HCT116 (cell line): ENCODE measurements at regions not wholly inside any gene's neighbourhood (a gene's known extent, or its start where the extent isn't known, plus 50 kb on each side); places are given as distances from the start of the nearest gene placed in this dataset.

ENCODE experiments used
- ATAC-seq: fragments of 200-7000 bp; cut with Tn5 transposase; 2 replicates; pipeline ENCODE4 v1.9.1; 2020; ENCODE audit warnings: mild to moderate bottlenecking, moderate library complexity
- BruUV-seq: library from RNA; stranded (reverse); fragments of 400-500 nt; replicated peaks from 2 replicates; lab custom pipeline; 2021; lab: Mats Ljungman, UMichigan
- CTCF ChIA-PET: fragments of 300-600 bp; sonication (Branson Sonifier 250); formaldehyde crosslinking; loops from one replicate; lab custom pipeline; 2021; ENCODE audit warnings: antibody characterized with exemption; lab: Charles Lee
- POLR2A ChIA-PET: fragments of 300-600, 350-600 bp; sonication (Branson Sonifier 250); formaldehyde crosslinking; loops from one replicate; lab custom pipeline; 2021; ENCODE audit warnings: antibody characterized with exemption; lab: Charles Lee
- RAD21 ChIA-PET, 2 experiments: fragments of 300-600 bp; sonication (Branson Sonifier 250); formaldehyde crosslinking; loops; one replicate each; lab custom pipeline; 2023; ENCODE audit warnings: low total read pairs in 2 of 2; ENCODE audit not compliant: uncharacterized antibody in 2 of 2, unreplicated experiment in 2 of 2, low non-redundant PET in 1 of 2; lab: Charles Lee
- DNase-seq: peaks from one replicate; pipeline ENCODE4 v3.0.0-alpha.2; 2010; ENCODE audit warnings: low read depth, low spot score
- H2AFZ ChIP-seq: fragments of 200-600 bp; shearing (Covaris generic), sonication (generic); 2 replicates; pipeline ENCODE4 v1.6.1; 2017; ENCODE audit warnings: low read depth, mixed run types, mixed read lengths, antibody characterized with exemption, low read length; ENCODE audit not compliant: poor library complexity, severe bottlenecking
- H3K27ac ChIP-seq: 2 replicates; pipeline ENCODE4 v1.5.1; 2012; ENCODE audit warnings: low read depth, low read length
- H3K27me3 ChIP-seq: fragments of 200-600 bp; sonication (generic); 2 replicates; pipeline ENCODE4 v1.6.1; 2016; ENCODE audit warnings: mixed run types, low read length, mixed read lengths; ENCODE audit not compliant: insufficient read depth
- H3K36me3 ChIP-seq, 2 experiments: fragments of 200-500 bp in 1 of 2; fragments of 200-600 bp in 1 of 2; sonication (Bioruptor generic) in 1 of 2; sonication (generic) in 1 of 2; 2 replicates each; pipeline versions ENCODE4 v1.5.1 to v1.6.1; 2014 to 2016; ENCODE audit warnings: low read length in 2 of 2, inconsistent platforms in 1 of 2, mixed read lengths in 1 of 2, mixed run types in 1 of 2; ENCODE audit not compliant: insufficient read depth in 2 of 2, control insufficient read depth in 1 of 2
- H3K4me1 ChIP-seq, 2 experiments: fragments of 200-600 bp in 1 of 2; sonication (generic) in 1 of 2; 2 replicates each; pipeline versions ENCODE4 v1.5.1 to v1.6.1; 2012 to 2017; ENCODE audit warnings: low read length in 2 of 2, inconsistent platforms in 1 of 2, mild to moderate bottlenecking in 1 of 2, mixed read lengths in 1 of 2, mixed run types in 1 of 2, moderate library complexity in 1 of 2; ENCODE audit not compliant: insufficient read depth in 2 of 2, control insufficient read depth in 1 of 2
- H3K4me2 ChIP-seq: fragments of 200-600 bp; sonication (generic); 2 replicates; pipeline ENCODE4 v1.6.1; 2017; ENCODE audit warnings: mixed run types, low read length, mixed read lengths
- H3K4me3 ChIP-seq, 2 experiments: fragments of 200-600 bp in 1 of 2; sonication (generic) in 1 of 2; replicated peaks in 1 of 2; 2 replicates each; pipeline ENCODE4 v1.5.1; 2011 to 2016; ENCODE audit warnings: low read length in 2 of 2, control low read depth in 1 of 2, low read depth in 1 of 2, mild to moderate bottlenecking in 1 of 2, mixed read lengths in 1 of 2, mixed run types in 1 of 2
- H3K79me2 ChIP-seq: fragments of 200-600 bp; sonication (generic); 2 replicates; pipeline ENCODE4 v1.6.1; 2017; ENCODE audit warnings: mild to moderate bottlenecking, mixed run types, low read length, moderate library complexity, mixed read lengths; ENCODE audit not compliant: insufficient read depth
- H3K9ac ChIP-seq: fragments of 200-600 bp; sonication (generic); 2 replicates; pipeline ENCODE4 v1.6.1; 2016; ENCODE audit warnings: low read length, mixed read lengths
- H3K9me2 ChIP-seq: fragments of 200-600 bp; sonication (generic), shearing (Covaris generic); 2 replicates; pipeline ENCODE4 v1.6.1; 2017; ENCODE audit warnings: mixed run types, mild to moderate bottlenecking, moderate library complexity; ENCODE audit not compliant: insufficient read depth
- H3K9me3 ChIP-seq, 2 experiments: fragments of 200-500 bp in 1 of 2; fragments of 200-600 bp in 1 of 2; sonication (Bioruptor generic) in 1 of 2; sonication (generic) in 1 of 2; 2 replicates each; pipeline ENCODE4 v1.6.1; 2014 to 2017; ENCODE audit warnings: low read length in 2 of 2, mixed read lengths in 2 of 2, inconsistent platforms in 1 of 2, low read depth in 1 of 2, mild to moderate bottlenecking in 1 of 2, mixed run types in 1 of 2, moderate library complexity in 1 of 2; ENCODE audit not compliant: control insufficient read depth in 1 of 2, insufficient read depth in 1 of 2
- H4K20me1 ChIP-seq: fragments of 200-600 bp; sonication (generic), shearing (Covaris generic); 2 replicates; pipeline ENCODE4 v1.6.1; 2017; ENCODE audit warnings: mixed run types, mild to moderate bottlenecking, moderate library complexity; ENCODE audit not compliant: insufficient read depth
- CBX3 ChIP-seq: IDR thresholded peaks from 2 replicates; pipeline ENCODE4 v1.6.1; 2012; ENCODE audit warnings: low read depth
- ELF1 ChIP-seq: IDR thresholded peaks from 2 replicates; pipeline ENCODE4 v1.6.1; 2012; ENCODE audit warnings: low read depth, borderline replicate concordance
- FOSL1 ChIP-seq: IDR thresholded peaks from 2 replicates; pipeline ENCODE4 v1.6.1; 2012; ENCODE audit warnings: low read depth
- JUND ChIP-seq: IDR thresholded peaks from 2 replicates; pipeline ENCODE4 v1.6.1; 2012
- POLR2A ChIP-seq: IDR thresholded peaks from 2 replicates; pipeline ENCODE4 v1.7.0; 2011; ENCODE audit warnings: borderline replicate concordance; ENCODE audit not compliant: insufficient read depth, insufficient read length; ENCODE audit errors: extremely low read depth
- POLR2AphosphoS5 ChIP-seq: IDR thresholded peaks from 2 replicates; pipeline ENCODE4 v1.6.1; 2011; ENCODE audit warnings: mild to moderate bottlenecking, low read depth, low read length, moderate library complexity
- RAD21 ChIP-seq: IDR thresholded peaks from 2 replicates; pipeline ENCODE4 v1.6.1; 2012; ENCODE audit warnings: low read depth, mild to moderate bottlenecking
- REST ChIP-seq: IDR thresholded peaks from 2 replicates; pipeline ENCODE4 v1.6.1; 2012; ENCODE audit warnings: low read depth
- SP1 ChIP-seq: IDR thresholded peaks from 2 replicates; pipeline ENCODE4 v1.6.1; 2012; ENCODE audit warnings: low read depth
- TCF7L2 ChIP-seq: IDR thresholded peaks from 2 replicates; pipeline ENCODE4 v1.7.0; 2011; ENCODE audit warnings: borderline replicate concordance, inconsistent platforms; ENCODE audit not compliant: insufficient read depth, insufficient read length; ENCODE audit errors: extremely low read depth
- ZBTB33 ChIP-seq: IDR thresholded peaks from 2 replicates; pipeline ENCODE4 v1.6.1; 2011; ENCODE audit warnings: mild to moderate bottlenecking, low read length, moderate library complexity; ENCODE audit not compliant: insufficient replicate concordance; ENCODE audit errors: extremely low read depth
- ZFX ChIP-seq: fragments of 450-650 bp; IDR thresholded peaks from 2 replicates; pipeline ENCODE4 v1.6.1; 2017
- ZNF274 ChIP-seq: fragments of 200-500 bp; sonication (Bioruptor generic); IDR thresholded peaks from 2 replicates; pipeline ENCODE4 v1.6.1; 2014; ENCODE audit warnings: mild to moderate bottlenecking, low read depth, low read length, inconsistent platforms
- intact Hi-C: fragments of 100-400 bp; cut with micrococcal nuclease; formaldehyde crosslinking; loops from 2 replicates; pipeline ENCODE4 v1.10.0; 2022
- TF ChIP-seq, protein P1 (sequence below): IDR thresholded peaks from 2 replicates; pipeline ENCODE4 v1.6.1; 2012
- TF ChIP-seq, protein P2 (sequence below): IDR thresholded peaks from 2 replicates; pipeline ENCODE4 v1.6.1; 2012

DNA sequence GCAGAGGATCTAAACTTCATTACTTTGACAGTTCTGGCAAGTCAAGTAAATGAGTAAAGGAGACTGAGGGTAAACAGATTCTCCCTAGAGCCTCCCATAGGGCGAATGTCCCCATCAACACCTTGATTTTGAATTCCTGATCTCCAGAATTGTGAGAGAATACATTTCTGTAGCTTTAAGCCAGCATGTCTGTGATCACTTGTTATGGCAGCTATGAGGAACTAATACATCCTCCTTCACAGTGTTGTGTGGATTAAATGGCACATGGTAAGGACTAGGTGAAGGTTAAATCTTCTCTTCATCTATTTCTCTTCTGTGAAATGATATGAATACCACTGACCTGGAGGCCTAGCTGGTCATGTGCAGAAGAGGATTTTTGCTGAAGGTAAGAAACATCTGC lies 137.3 kb downstream of the CPEB2 start:
- DNase-seq (no peak), ATAC-seq (no peak)
- H3K9me2 ChIP-seq = no peaks in the 10 kb centered on the region
- H3K4me1 ChIP-seq = no peaks in the 10 kb centered on the region
- no peaks in the 10 kb centered on the region for H3K9me3 ChIP-seq
- intact Hi-C loops = no loop called here
- H3K4me3 ChIP-seq = no peak overlapping the region
- no peak overlapping the region for H3K27ac ChIP-seq
- no peaks in the 10 kb centered on the region for H3K79me2 ChIP-seq
- BruUV-seq = no TSS peak
- TF ChIP-seq ZNF274 = no peak
- no peak overlapping the region for H2AFZ ChIP-seq
- no peaks in the 10 kb centered on the region for H3K27me3 ChIP-seq
- RAD21 ChIA-PET = no interaction called here
- H4K20me1 ChIP-seq = no peaks in the 10 kb centered on the region
- H3K36me3 ChIP-seq = no peaks in the 10 kb centered on the region
- POLR2A ChIA-PET = no interaction called here
- H3K9ac ChIP-seq = no peak overlapping the region
- CTCF ChIA-PET = no interaction called here
- H3K4me2 ChIP-seq = no peak overlapping the region

- ATAC-seq (no peak), DNase-seq (no peak)
- H3K4me3 ChIP-seq = no peak overlapping the region
- no peaks in the 10 kb centered on the region for H3K9me3 ChIP-seq
- H3K9me2 ChIP-seq = no peaks in the 10 kb centered on the region
- BruUV-seq = no TSS peak
- intact Hi-C loops = no loop called here
- POLR2A ChIA-PET = no interaction called here
- H3K27ac ChIP-seq = no peak overlapping the region
- no peak overlapping the region for H2AFZ ChIP-seq
- TF ChIP-seq RAD21 (no peak), SP1 (no peak), ZBTB33 (no peak), ELF1 (no peak), TCF7L2 (no peak), CBX3 (no peak), JUND (no peak), POLR2AphosphoS5 (no peak), REST (no peak), ZFX (no peak), FOSL1 (no peak), POLR2A (no peak)
- TF ChIP-seq, protein P1, sequence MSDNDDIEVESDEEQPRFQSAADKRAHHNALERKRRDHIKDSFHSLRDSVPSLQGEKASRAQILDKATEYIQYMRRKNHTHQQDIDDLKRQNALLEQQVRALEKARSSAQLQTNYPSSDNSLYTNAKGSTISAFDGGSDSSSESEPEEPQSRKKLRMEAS = no peak
- TF ChIP-seq, protein P2, sequence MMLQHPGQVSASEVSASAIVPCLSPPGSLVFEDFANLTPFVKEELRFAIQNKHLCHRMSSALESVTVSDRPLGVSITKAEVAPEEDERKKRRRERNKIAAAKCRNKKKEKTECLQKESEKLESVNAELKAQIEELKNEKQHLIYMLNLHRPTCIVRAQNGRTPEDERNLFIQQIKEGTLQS = no peak
- no peak overlapping the region for H3K4me2 ChIP-seq
- no peaks in the 10 kb centered on the region for H3K27me3 ChIP-seq
- no peaks in the 10 kb centered on the region for H3K79me2 ChIP-seq
- H3K4me1 ChIP-seq = no peaks in the 10 kb centered on the region
- no peak overlapping the region for H3K9ac ChIP-seq
- RAD21 ChIA-PET = no interaction called here
- H3K36me3 ChIP-seq = no peaks in the 10 kb centered on the region
- no peaks in the 10 kb centered on the region for H4K20me1 ChIP-seq
- CTCF ChIA-PET = no interaction called here
These were observed 139.9 kb downstream of the CPEB2 start for GRCh38 chr4:15142201-15142600.
